Mucosa of descending colon (tissue), 3 donors: ENCODE measurements at regions not wholly inside any gene's neighbourhood (a gene's known extent, or its start where the extent isn't known, plus 50 kb on each side); places are given as distances from the start of the nearest gene placed in this dataset.
A peak's percentile ranks its signal among the peaks of the same experiment; 100 is the strongest.

Source experiments
- ATAC-seq: fragments of 200-7000 bp; cut with Tn5 transposase; one replicate; pipeline ENCODE4 v1.9.1; 2020; ENCODE audit warnings: mild to moderate bottlenecking, moderate library complexity
- DNase-seq, 3 donors: peaks; one replicate each; pipeline ENCODE4 v3.0.0-alpha.2; 2020
- H3K36me3 ChIP-seq: fragments of 200-600 bp; one replicate; pipeline ENCODE4 v1.8.0; 2021; ENCODE audit warnings: low read depth, mild to moderate bottlenecking
- H3K4me1 ChIP-seq: fragments of 200-600 bp; one replicate; pipeline ENCODE4 v1.8.0; 2021; ENCODE audit warnings: low read depth, mild to moderate bottlenecking
- H3K4me3 ChIP-seq: fragments of 200-600 bp; one replicate; pipeline ENCODE4 v1.8.0; 2021; ENCODE audit warnings: mild to moderate bottlenecking
- H3K9me3 ChIP-seq: fragments of 200-600 bp; one replicate; pipeline ENCODE4 v1.8.0; 2021; ENCODE audit warnings: mild to moderate bottlenecking
- CTCF ChIP-seq: fragments of 200-600 bp; IDR thresholded peaks from one replicate; pipeline ENCODE4 v1.8.0; 2022; ENCODE audit warnings: antibody characterized with exemption, mild to moderate bottlenecking
- intact Hi-C, 2 donors: fragments of 100-400 bp; cut with DNase I in 1 of 2; cut with micrococcal nuclease in 1 of 2; formaldehyde crosslinking; loops; one replicate each; pipeline versions ENCODE4 v1.11.0 to v1.11.1; 2022; cut with DNase I, micrococcal nuclease
- donor health status: DM: no; HTN: no; CAD: no; lungs with moderate emphysema.
- donor health status: DM: no; HTN: no; CAD: no.
- donor health status: DM: no; HTN: yes; CAD: no.

GRCh38 chr5:172505845-172506244, 51.5 kb upstream of the SH3PXD2B start:
- DNase-seq (no peak), ATAC-seq (no peak)
- Histone ChIP-seq H3K4me1 (peaks cover 20% of the 10 kb centered on the region), H3K9me3 (no peaks in the 10 kb centered on the region), H3K4me3 (no peak overlapping the region), H3K36me3 (no peaks in the 10 kb centered on the region)
- intact Hi-C loops, result no loop called here
- TF ChIP-seq CTCF, result no peak

GRCh38 chr5:172505403-172505759, 51.1 kb upstream of the SH3PXD2B start:
- no peaks in the 10 kb centered on the region for H3K9me3 ChIP-seq
- no peaks in the 10 kb centered on the region for H3K36me3 ChIP-seq
- intact Hi-C loops, result no loop called here
- ATAC-seq, result no peak
- no peak for DNase-seq
- H3K4me3 ChIP-seq, result no peak overlapping the region
- no peak for TF ChIP-seq CTCF
- H3K4me1 ChIP-seq, result peaks cover 20% of the 10 kb centered on the region

GRCh38 chr5:172504701-172505402, 50.5 kb upstream of the SH3PXD2B start:
- Histone ChIP-seq H3K4me1 (peaks cover 20% of the 10 kb centered on the region), H3K4me3 (no peak overlapping the region), H3K36me3 (no peaks in the 10 kb centered on the region), H3K9me3 (no peaks in the 10 kb centered on the region)
- intact Hi-C loops, result no loop called here
- TF ChIP-seq CTCF, result no peak
- ATAC-seq (peak; percentile 31), DNase-seq (peak in 1 of 3 donors; percentile 29)

- DNase-seq (peak; percentile 69 to 71 (median 70)), ATAC-seq (peak; percentile 86)
- no peak for TF ChIP-seq CTCF
- H3K4me1 ChIP-seq, result peaks cover 20% of the 10 kb centered on the region
- intact Hi-C loops, result no loop called here
- no peaks in the 10 kb centered on the region for H3K36me3 ChIP-seq
- no peak overlapping the region for H3K4me3 ChIP-seq
- H3K9me3 ChIP-seq, result no peaks in the 10 kb centered on the region
These were observed 49.8 kb upstream of the SH3PXD2B start for GRCh38 chr5:172503925-172504700.
